SIG-M5 (cell line): ENCODE measurements at regions not wholly inside any gene's neighbourhood (a gene's known extent, or its start where the extent isn't known, plus 50 kb on each side); places are given as distances from the start of the nearest gene placed in this dataset.
"Not testable (repeated sequence)": the region's sequence is repeated elsewhere in the genome, so short reads cannot be mapped to it uniquely, and the experiment has no call there.

ENCODE experiments used
- DNase-seq: peaks from one replicate; lab custom pipeline; 2025; lab: John Stamatoyannopoulos, UW

DNA sequence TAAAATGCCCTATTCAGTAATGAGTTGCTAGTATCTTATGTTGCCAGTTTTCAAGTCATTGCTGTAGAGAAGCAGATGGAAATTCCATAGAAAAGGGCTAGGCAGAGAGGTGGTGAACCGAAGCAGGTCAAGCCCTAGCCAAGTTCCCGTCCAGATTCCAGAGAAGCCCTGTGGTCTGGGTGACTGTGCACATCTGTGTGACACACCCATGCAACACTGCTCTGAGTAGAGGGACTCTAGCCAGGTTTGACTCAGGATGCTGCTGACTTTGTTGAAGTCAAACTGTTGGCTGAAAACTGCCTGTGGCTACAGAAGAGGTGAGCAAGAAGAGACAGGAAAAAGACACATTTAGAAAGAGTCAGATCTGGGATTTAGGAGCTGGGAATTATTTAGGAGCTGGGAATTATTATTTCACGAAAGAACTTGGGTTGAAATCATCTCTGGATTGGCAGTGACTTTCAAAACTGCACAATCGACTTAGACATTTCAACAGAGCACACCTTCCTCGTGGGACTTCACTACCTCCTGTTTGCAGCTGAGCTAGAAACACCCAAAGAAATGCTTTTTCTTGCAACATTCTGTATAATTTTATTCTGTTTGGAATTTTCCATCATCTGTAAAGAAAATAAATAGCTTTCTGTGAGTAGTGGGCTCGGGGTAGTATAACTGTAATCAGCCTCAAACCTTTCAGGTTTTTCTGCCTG, 149.1 kb upstream of the PRKCQ start:
- no peak for DNase-seq

DNA sequence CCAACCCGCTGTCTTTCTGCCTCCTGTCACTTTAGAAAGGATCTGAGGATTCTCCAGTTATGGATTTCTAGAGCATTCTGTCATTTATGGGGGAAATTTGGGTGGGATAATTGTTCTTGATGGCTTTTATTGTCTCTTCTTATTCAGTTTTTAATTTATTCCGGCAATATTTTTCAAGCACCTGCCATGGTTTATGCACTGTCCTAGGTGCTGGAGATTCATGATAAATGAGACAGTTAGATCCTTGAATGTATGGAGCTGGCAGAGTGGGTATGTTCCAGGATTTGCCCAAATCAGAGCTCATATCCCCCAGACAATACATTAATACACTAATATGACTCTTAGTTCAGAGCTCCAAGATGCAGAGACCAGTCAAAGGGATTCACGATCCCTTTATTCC, 146.8 kb upstream of the PRKCQ start:
- DNase-seq = no peak

DNA sequence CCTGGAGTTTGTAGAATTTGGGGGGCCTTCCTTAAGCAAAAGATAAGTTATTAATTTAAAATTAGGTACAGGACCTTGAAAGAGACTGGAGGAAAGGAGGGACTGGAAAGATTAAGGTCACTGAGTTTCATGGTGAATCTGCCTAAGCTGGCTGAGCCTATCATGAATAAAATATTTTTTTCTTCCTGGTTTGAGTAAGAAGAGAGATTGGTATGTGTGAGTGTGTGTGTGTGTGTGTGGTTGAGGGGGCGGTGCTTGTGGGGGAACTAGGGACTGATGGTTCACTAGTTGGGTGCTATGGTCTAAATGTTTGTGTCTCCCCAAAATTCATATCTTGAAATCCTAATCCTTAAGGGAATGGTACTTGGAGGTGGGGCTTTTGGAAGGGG, 142.5 kb upstream of the PRKCQ start:
- DNase-seq = no peak

DNA sequence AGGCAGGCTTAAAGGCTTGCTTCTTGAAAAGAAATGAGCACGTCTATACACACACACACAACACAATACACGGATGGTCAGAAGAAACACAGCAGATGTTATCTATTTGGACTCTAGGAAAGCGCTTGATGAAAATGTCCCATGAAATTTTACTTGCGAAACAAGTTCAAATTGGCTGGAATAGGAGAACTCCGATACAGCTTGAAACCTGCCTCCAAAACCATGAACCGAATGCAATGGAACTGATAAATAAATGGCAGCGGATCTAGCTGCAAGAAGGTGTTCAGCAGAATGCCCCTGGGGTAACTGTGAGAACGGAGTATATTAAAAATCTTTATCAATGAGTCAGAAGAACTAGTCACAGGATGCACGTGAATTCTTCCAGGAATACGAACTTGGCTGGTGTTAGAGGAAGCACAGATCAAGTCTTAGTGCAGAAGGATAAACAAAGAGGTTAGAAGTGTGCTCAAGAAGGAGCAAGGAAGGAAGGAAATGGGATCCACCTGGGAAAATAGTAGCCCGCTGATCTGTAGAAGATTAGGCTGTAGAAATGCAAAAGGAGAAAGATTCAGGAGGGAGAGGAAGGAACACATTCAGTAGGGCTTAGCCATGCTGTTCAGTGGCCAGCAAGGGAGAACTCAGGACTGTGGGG, 142.0 kb upstream of the PRKCQ start:
- no peak for DNase-seq

DNA sequence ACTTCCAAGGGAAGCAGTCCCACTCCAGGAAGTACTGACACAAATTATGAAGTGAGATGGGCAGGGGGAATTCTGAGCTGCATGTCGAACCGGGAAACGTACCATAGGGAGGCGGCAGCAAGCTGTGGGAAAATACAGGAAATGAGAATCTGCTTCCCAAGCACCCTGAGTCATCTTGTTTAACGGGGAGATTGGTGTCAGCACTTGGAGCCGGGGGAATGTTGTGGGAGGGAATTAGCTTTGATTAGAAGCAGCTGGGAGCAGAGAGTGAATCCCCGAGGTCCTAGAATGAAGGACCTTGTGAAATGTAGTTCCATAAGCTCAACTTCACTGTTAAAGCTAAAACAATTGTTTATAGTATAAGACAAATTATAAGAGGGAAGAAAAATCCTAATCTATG, 141.4 kb upstream of the PRKCQ start:
- no peak for DNase-seq

DNA sequence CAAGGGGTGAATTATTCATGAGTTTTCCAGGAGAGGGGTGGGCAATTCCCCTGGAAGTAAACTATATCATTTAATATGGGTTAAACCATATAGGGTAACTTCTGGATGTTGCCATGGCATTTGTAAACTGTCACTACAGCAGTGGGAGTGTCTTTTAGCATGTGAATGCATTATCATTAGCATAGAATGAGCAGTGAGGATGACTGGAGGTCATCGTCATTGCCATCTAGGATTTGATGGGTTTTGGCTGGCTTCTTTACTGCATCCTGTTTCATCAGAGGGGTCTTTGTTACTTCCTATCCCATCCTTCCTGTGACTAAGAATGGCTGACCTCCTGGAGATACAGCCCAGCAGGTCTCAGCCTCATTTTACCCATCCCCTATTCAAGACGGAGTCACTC, 139.5 kb upstream of the PRKCQ start:
- DNase-seq = no peak

DNA sequence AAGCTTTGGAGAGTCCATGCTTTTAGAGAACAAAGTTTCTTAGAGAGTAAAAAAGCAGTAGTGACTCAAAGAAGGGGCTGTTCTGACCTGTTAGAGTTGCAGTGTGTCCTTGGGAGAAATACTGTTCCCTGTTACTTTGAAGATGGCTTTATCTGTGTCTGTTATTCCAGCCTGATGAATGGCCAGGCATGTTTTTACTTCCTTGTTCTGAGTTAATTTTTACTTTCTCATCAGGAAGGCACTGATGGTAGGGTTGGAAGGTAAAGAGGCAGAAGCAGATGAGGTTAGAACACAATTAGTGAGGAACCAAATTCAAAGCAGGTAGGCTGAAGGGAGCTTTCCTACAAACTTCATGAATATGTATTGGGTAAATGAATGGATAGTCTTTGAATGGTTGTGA, 138.5 kb upstream of the PRKCQ start:
- no peak for DNase-seq

DNA sequence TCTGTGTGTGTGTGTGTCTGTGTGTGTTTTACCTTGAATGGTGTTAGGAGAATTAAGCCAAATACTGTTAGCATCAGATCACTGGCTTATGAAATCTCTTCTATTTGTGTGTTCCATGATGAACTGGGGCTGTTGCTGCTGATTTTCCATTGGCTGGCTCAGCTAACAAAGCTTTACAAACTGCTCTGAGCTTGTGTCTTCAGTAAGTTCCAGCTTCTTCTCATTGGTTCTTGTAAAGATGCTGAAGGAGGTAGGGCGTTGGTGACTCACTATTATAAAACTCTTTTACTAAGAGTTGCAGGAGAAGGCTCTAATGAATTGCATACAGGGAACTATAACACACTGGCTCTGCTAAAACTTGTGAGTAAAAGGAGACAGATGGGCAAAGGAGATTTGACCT, 136.4 kb upstream of the PRKCQ start:
- DNase-seq = no peak

DNA sequence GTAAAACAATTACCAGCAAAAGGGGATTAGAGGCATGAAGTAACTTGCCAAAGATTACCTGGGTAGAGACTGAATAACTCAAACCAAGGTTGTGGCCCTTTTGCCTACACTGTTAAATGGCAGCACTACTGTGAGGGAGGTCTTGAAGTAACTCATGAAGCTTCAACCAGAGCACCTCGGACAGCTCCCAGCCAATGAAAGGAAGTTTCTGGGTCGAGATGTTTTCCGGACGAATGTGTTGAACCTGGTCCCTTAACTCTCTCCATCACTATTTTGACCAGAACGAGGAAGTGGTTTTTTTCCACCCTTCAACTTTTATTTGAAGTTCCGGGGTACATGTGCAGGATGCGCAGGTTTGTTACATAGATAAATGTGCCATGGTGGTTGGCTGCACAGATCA, 133.6 kb upstream of the PRKCQ start:
- DNase-seq = no peak

DNA sequence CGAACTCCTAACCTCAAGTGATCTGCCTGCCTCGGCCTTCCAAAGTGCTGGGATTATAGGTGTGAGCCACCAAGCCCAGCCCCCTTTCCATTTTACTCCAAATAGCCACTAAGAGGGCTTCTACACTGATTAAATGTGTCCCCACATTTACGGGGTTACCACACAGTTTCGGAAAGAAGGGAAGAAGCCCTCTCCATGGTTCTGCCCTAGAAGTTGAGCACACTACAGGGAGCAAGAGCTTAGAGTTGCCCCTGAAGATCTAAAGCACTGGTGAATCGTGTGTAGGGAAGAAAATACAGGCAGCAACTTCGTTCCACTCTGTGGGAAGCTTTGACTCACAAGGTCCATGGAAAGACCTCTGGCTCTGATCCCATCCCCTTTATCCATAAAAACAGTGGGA, 133.0 kb upstream of the PRKCQ start:
- no peak for DNase-seq

DNA sequence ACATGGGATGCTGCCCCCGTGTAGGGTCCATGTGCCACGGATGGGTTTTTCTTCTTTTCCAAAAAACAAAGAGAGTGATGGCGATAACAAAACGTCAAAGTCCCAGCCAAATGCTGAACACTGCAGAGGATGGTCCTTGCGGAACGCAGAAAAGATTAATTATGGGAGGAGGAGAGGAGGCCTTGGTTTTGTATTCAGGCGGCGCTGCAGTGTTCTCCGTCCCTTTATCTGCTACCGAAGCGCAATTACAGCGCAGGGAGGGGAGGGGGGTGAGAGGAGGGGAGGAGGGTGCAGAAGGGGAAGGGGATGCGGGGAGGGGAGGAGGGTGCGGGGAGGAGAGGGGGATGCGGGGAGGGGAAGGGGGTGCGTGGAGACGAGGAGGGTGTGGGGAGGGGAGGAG, 131.8 kb upstream of the PRKCQ start:
- no peak for DNase-seq

DNA sequence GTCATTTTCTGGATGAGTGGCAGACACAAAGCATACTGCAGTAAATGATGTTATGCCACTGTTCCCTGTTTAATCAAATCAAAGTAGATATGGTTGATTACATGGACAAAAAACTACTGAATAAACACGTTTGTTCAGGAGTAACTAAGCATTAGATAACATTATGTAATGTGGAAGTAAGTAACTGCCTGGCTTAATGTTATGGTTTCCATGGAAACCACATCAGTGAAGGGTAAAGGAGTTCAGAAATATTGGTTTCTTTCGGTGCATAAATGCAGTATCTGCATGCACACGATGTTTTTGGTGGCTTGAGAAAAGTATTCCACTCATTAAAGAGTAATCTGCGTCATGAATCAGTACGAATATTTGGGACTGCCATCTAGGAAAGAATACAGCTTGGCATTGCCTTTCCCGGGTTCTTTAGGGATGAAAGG, 131.3 kb upstream of the PRKCQ start:
- DNase-seq = no peak

DNA sequence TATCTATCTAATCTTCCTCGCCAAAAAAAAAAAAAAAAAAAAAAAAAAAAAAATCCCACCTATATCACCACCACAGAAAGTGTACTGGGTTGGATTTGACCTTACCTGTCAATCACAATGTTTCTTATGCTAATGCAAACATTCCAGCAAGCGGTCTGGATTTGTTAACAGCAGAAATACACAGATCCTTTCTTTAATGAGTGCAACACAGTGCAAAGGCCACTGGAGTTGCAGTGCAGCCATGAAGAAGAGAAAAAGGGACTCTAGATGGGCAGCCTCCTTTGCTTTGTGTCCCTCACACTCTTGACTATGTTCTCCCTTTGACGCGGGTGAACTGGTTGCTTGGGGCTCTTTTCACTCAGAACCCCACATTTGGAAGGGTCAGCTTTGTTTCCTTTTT, 127.3 kb upstream of the PRKCQ start:
- no peak for DNase-seq

DNA sequence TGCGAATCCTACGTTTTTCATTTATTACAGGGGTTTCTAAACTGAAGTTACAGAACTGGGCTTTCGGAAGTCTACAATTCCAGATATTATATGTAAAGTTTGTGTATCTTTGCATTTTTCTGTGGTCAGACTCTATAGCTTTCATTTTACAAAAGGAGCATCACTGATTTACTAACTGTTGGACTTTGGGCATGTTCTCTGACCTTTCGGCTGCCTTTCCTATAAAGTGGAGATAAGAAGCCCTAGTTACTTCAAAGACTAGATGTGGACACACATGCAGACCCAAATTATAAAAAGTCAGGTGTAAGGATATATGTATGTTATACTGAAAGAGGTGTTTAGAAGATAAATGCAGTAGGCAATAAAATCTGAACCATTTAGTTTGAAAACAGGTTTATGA, 126.6 kb upstream of the PRKCQ start:
- no peak for DNase-seq

DNA sequence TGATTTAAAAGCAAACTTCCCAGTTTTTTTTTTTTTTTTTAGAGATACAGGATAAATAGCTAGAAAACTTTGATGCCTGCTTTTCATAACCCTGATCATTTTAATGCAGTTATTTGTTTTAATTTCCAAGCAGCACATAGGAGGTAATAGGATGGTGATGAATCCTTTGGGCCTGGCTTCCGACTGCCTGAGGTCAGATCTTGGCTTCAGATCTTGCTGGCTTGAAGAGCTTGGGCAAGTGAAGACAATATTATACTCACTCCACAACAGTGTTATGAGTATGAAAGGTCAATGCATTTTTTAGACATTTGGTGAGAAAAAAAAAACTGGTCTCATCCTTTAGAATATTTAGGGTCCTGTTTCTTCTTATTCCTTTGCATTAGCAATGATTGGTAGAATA, 124.8 kb upstream of the PRKCQ start:
- no peak for DNase-seq

DNA sequence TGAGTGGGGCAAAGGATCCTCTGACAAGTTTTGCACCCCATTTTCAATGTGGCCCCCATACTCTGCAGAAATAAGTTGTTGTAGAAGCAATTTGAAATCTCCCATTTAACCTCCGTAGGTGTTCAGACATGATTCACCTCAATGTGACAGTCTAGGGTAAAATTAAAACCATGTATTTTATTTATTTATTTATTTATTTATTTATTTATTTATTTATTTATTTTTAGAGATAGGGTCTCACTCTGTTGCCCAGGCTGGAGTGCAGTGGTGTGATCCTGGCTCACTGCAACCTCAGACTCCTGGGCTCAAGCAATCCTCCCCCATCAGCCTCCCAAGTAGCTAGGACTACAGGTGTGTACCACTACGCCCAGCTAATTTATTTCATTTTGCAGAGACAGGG, 122.8 kb upstream of the PRKCQ start:
- DNase-seq = not testable (repeated sequence)

DNA sequence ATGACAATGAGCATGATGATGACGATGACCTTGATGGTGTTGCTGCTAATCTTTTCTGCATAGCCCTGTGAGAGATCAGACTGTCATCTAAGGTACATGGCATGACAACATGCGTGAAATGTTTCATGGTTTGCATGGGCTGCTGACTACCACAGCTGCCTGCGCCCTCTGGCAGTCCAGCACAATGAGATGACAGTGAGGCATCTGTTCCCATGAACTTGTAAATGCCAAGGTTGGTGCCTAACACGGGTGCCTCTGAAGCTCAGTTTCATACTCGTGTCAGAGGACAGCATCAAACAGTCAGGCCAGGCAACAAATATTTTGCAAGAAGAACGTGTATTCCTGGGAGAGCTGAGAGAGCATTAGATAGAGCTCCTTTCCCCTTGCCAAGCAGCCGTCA, 122.0 kb upstream of the PRKCQ start:
- DNase-seq = no peak

DNA sequence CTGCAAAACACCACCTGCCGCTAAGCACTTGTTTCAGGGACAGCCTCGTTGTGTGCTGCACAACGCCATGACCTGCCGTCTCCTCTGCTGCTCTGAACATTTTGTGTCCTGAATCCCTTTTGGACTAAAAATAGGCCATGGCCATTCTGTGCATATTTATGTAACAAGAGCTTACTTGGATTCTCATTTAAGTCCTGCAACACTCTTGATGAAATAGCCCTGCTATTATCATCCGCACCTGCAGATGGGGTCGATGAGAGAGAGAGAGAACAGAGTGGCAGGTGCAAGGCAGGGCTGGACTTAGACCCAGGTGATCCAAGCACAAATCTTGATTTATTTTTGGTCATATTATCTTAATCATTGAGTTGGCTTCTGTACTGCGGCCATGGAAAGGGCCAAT, 121.2 kb upstream of the PRKCQ start:
- DNase-seq = no peak

DNA sequence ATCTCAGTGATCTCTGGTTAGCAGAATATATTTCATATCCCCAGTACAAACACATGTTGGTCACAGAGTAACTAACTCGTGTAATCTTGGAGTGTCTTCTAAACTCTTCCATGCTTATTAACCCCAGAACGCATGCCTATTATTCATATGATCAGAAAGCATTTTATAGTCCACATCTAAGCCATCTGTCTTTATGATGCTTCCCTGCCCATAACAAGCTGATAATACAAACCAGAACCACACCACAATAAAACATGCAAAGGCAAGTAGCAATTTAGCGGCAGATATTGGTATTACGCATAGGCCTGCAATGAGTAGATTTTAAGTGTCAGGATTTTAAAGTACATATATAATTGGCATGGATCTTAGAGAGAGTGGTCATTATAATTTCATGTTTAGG, 120.0 kb upstream of the PRKCQ start:
- DNase-seq = no peak

DNA sequence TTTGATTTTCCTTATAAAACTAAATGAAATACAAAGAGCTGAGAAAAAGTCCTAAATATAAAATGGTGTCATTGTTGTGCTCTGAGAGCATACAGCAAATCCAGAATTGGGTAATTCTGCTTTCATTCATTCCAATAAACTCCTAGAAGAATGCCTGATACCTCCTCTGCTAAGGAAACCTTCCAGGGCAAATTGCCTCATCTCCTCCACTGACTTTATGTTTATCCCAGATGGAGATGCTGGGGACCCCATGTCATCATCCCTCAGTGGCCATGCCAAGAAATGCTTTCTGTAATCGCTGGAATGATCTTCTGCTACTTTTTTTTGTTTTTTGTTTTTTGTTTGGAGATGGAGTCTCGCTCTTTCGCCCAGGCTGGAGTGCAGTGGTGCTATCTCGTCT, 119.3 kb upstream of the PRKCQ start:
- no peak for DNase-seq

DNA sequence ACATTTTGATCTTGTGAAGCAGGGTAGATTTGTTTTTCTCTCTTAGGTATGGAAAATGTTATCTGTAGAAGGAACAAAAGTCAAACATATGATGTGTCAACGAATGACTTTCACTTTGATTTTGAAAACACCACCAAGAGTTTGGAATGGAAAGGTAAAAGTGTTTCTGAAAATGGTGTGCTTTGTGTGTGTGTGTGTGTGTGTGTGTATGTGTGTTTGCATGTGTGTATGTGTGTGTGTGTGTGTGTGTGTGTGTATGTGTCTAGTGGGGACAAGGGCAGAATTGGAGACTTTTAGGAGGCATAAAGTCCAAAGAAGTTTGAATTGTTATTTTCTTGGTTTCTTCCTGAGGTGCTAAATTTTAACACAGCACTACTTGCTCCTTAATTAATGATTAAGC, 115.4 kb upstream of the PRKCQ start:
- no peak for DNase-seq

DNA sequence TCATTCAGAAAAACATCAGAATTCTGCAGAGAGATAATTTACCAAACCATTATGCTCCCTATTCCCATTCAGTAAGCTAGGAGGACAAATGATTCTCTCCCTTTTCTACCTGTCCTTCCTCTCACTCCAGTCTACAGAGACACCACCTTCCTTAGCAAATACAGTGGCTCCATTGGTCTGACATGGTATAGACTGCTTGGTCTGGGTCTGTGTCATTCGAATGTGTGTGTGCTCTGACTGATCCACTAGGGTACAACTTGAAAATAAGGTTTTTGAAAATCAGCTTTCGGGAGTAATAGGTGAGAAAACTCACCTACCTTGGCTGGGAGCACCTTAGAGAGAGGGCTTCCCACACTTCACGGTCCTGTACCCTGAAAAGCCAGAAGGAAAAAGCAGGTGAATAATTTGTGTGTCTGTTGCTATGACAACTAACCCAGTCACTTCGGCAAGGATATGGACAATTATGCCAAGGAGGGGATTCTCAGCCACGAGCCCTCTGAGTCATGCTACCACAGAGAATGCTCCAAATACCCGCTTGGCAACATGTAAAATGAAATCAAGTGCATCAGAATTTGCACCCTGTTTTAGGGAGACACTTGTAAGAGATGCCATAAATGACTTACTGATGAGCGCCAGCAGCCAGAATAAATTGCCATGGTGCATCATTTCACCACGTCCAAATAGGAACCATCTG, 114.5 kb upstream of the PRKCQ start:
- DNase-seq = no peak

DNA sequence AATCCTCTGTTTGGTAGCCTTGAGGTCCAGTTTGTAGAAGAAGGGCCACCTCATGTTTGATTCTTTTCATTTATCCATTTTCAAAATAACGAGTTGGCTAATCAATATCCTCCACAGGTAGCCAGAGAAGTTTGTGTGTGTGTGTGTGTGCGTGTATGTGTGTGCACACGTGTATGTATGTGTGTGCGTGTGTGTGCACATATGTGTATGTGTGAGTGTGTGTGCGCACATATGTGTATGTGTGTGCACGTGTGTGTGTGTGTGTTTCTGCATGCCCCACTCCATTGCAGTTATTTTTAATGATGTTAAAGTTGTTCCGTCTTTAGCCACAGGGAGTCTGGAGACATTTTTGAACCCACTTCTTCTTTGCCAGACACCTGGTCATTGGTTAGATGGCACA, 112.8 kb upstream of the PRKCQ start:
- no peak for DNase-seq

DNA sequence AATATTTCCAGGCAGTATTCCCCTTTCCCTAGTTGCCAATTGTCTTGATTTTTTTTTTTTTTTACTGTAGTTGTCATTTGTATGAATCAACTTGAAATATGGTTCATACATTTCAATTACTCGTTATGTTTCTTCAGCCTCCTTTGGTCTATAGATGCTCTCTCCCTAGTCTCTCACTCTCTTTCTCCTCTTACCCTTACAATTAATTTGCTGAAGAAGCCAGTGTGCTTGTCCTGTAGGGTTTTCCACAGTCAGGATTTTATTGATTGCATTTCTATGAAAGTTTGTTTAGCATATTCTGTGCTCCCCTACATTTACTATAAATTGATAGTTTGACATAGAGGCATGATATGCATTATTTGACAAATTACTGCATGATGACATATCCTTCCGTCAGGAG, 112.0 kb upstream of the PRKCQ start:
- no peak for DNase-seq
